CD1c-positive myeloid dendritic cell (primary cell): ENCODE measurements at regions not wholly inside any gene's neighbourhood (a gene's known extent, or its start where the extent isn't known, plus 50 kb on each side); places are given as distances from the start of the nearest gene placed in this dataset.
A peak's percentile ranks its signal among the peaks of the same experiment; 100 is the strongest.

Experiments
- DNase-seq: peaks from one replicate; pipeline ENCODE4 v3.0.0-alpha.2; 2016; ENCODE audit errors: extremely low spot score

DNA sequence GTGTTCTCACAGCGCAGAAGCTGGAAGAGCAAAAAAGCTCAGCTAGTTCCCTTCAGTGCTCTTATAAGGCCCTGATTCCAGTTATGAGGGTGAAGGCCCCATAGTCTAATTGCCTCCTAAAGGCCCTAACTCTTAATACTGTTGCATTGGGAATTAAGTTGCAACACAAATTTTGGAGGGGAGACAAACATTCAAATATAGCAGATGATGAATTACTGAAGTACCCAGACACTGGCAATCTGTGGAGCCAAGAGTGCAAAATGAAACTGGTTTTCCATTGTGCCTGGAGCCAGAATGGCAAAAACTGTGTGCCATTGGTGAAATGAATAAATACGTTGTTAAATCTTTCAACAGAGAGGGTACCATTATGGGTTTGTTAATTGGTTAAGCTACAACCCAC, 356.0 kb downstream of the PPARGC1A start:
- no peak for DNase-seq

DNA sequence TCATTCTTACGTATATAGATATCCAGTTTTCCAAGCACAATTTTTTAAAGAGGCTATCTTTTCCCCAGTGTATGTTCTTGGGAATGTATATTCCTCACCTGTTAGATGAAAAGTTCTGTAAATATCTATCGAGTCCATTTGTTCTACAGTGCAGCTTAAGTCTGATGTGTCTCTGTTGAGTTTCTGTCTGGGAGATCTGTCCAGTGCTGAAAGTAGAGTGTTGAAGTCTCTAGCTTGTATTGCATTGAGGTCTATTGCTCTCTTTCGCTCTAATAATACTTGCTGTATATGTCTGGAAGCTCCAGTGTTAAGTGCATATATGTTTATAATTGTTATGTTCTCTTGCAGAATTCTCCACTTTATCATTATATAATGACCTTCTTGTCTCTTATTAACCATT, 373.1 kb downstream of the PPARGC1A start:
- no peak for DNase-seq

DNA sequence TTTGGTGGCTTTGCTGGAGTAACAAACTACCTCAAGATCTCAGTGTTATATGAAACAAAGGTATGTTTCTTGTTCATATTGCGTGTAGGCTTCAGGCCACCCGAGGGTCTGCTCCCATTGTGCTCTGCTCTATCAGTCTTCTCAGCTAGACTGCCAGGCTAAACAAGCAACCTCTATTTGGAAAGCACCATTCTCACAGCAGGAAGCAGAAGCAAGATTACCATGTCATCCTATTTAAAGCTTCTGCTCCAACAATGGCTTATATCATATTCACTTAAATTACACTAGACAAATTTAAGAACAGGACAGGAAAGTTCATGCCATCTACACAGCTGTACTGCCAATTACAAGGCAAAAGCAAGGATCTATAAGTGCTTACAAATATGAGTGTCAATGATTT, 385.8 kb downstream of the PPARGC1A start:
- no peak for DNase-seq

DNA sequence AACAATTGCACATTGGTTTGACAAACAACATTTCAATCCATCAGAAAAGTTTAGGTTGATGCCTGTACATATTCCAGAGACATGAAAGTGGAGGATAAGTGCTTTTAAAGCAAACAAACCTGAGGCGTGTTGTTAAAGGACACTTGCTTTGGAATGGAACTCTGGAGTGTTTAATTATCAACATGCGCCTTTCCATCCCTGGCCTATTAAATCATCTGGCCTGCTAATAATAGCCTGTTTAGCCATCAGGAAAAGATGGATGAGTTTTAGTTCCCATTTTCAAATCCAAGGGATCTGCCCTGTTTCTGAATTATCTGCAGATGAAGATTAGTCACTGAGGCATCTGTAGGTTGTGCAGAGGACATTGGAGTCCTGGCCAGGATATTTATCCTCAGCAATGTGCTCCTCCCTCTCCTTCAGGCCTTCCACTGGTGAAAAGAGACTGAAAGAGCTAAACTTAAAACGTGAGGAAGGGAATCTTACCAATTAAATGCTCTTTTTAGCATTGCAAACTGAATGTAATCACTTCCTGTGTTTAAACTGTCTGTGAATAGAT, 388.9 kb downstream of the PPARGC1A start:
- DNase-seq, result no peak

DNA sequence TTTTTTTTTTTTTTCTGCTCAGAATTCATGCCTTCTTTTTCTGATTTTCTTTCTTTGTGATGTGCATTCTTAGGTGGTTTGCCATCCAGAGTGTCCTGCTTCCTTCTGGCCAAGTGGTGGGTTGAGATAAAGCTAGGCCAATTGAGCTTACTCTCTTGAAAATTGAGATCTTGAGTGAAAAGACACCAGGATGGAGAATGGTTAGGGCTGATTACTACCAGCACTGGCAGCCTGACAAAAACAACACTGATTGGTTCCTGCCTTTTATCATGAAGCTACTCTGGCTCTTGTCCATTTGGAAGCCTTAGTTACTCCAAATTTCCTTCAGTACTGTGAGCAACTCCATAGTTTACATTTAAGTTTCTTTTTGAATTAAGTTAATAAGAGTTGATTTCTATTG, 404.0 kb downstream of the PPARGC1A start:
- no peak for DNase-seq

DNA sequence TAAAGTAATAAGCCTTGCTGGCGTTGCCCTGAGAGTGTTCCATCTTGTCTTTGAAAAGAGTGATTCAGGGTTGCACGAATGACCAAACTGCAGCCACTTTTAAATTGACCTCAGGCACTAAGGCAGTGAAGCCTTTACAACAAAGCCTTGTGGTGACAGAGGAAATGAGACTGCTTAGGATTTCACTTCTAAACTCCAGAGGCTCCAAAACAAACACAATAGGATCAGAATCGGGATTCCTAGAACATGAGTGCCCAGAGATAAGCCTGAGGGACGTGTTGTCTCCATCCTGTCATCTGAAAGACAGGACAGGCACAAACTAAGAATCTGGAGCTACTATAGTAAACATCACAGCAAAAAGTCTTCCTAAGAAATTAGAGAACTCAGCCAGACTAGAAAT, 405.2 kb downstream of the PPARGC1A start:
- no peak for DNase-seq

DNA sequence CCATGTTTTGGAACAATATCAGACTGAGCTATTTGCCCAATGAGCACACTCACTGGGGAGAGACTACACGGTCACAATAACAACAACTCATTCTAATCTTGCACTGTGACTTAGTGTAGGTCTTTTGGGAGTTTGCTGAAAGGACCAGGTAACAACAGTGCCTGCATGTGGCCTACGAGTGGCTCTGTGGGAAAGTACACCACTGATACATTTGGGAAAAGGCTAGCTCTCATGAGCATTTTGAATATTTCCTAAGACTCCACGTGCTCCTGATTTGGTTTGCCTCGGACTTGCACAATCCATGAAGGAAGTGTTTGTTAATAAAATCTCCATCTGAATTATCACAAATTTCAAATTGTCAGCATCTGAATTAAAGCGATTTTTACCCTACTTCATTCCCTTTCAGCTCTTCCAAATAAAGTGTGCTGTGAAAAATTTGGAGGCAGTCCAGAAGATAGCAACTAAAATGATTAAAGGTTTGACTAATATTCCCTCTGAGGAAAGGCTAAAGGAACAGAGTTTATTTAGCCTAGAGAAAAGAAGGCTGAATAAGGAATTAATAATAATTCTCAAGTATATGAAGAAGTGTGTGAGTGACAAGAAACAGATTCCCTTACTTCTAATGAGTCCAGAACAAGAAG, 406.4 kb downstream of the PPARGC1A start:
- no peak for DNase-seq

DNA sequence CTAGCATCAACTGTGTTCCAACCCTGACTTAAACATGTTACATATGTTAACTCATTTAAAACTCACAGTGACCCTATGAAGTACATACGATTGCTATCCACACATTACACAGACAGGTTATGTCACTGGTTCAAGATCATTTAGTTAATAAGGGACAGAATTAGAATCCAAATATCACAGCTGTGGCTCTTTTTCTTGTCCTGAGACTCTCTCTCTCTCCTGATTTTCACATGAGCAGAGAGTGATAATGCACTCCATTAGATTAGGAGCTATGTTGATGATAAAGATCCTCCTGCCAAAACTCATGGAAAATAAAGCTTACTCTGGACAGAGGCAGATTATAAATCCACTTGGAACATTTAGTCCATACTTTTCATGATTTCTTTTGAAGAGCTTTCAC, 408.3 kb downstream of the PPARGC1A start:
- no peak for DNase-seq

DNA sequence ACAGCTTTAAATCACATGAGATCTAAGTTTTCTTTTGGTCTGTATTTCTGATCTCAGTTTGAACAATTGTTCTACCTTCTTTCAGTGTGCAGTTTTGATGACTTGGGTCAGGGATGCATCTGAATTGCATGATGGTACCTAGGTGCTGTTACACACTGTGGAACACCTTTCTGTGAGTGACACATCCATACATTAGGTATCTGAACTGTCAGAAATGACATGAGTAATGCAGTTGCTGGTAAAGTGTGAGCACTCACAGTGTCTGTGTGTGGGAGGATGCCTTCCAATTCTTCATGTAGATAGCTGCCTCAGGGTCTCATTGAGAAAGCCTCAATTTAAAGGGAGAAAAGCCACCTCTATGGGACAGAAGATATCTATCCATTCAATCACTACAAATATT, 411.9 kb downstream of the PPARGC1A start:
- no peak for DNase-seq

DNA sequence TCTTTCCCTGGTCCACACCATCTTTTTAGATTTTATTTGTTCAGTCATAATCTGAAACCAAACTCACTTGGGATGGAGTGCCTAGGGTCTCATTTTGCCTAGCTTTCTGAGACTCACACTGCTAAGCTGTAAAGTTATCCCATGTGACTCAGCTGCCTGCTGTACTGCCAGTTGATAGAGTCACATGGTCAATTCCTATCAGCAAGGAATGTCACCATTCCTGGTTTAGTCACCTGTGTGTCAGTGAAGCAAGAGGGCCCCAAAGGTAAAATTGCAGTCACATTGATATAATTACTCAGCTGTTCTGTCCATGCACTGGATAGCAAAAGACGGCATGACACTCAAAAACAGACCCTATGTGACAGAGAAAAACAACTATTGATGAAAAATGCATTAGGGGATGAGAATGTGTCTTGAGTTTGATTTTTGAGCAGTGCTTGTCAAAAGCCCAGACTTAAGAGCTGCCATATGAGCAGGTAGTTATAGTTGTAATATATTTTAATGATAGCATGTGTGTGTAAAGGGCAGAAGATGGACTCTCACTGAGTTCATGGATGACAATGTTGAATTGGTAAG, 413.2 kb downstream of the PPARGC1A start:
- DNase-seq, result no peak

DNA sequence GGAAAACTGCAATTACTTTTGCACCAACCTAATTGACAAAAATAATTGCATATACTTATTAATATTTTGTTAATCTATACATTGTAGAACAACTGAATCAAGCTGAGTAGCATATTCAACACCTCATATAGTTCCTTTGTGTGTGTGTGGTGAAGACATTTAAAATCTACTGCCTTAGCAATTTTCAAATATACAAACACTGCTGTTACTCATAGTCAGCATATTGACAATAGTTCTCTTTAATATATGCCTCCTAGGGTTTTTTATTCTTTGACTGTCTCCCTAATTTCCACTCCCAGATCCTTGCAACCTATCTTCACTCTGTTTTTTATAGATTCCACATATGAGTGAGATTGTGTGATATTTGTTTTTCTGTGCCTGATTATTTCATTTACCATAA, 426.8 kb downstream of the PPARGC1A start:
- no peak for DNase-seq

DNA sequence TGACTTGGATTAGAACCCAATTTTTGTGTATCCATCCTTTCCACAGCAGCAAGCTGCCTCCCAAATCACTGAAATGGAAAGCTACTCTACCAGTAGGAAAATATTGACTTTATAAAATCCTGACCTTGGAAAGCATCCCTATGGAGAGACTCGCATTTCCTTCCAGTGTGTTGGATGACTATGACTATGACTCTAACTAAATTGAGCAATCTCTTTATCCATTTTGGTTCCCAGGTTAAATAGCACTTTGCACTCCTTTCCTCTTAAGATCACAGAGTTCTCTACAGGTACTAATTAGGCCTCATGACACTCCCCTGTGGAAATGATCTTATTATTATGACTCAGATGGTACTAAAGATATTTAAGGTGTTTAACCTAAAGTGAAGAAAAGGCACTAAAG, 431.8 kb downstream of the PPARGC1A start:
- DNase-seq, result no peak

DNA sequence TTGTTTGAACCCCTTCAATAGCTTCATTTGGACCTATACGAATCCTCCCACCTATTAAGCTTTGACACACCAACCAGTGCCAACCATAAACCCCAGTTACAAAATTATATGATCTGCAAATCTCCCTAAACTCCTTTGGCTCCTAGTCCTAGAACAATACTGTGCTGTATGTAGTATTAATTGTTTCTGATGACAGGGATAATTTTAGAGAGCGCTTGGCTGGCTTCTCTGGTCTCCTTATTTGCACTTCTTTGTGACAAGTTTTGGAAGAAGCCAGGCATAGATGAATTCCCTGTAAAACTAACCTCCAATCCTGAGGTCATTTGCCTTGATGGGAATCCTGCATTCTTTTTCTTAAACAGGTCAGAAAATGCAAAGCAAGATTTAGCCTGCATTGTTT, 433.0 kb downstream of the PPARGC1A start:
- no peak for DNase-seq

DNA sequence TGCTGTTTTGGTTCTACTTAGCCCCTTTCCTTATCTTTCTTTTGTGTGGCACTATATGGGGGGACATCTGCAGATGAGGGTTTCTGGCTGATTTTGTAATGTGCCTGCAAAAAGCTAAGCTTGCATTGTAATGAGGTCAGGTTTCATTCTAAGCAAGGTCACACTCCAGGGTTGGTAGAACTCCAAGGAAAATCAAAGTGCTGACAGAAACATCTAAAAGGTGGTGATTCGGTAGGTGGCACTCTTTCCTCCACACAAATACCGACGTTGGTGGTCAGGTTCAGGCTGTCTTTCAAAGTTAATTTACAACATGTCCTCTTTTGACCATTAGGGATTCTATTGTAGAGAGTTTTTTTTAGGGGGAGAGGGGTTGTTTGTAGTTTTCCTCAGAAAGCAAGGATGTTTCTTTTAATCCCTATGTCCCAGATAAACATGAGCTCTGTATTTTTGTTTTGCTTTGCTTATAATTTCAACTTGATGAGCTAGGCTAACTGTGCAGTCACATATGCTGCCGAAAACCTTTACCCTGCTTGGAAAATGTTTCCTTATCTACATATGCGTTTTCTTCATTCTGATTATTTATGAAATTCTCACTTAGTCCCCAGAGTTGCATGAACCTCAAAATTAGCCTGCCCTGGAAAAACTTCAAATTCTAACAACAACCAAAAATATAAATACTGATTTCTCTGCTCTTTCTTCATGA, 434.2 kb downstream of the PPARGC1A start:
- no peak for DNase-seq

DNA sequence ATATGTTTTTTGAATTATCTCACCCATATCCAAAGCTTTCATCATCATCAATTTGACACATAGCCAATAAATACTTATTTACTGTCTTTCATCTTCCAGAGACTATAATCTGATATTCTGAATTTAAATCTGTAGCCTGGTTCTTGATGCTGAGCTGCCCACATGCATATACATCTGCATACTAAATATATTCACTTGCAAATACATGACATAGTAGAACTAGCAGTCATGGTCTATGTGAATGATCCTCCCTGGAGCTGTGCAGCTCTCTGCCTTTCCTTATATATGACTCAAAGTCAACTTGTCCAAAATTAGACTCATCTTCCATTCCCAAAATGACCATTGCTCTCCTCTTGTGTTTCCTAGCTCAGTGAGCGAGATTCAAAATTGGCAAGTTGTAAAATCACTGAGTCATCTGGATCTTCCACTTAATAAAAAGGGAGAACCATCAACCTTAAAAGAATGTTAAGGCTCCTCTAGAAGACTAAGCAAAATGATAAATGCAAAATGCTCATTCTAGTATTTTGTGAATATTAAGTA, 448.2 kb downstream of the PPARGC1A start:
- no peak for DNase-seq

DNA sequence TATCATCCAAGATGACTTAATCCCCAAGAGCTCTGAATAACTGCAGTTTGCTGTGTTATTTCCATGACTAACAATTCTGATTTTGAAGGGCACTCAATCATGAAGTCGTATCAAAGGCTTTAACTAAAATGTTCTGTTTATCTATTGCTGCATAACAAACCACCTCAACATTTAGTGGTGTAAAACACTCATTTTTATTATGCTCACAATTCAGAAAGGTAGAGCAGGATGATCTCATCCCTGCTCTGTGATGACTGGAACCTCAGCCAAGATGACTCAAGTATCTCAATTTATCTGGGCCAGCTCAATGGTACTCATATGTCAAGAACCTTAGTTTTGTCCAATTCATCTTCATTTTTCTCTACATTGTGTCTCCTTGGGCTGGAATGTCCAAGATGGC, 451.1 kb downstream of the PPARGC1A start:
- no peak for DNase-seq

DNA sequence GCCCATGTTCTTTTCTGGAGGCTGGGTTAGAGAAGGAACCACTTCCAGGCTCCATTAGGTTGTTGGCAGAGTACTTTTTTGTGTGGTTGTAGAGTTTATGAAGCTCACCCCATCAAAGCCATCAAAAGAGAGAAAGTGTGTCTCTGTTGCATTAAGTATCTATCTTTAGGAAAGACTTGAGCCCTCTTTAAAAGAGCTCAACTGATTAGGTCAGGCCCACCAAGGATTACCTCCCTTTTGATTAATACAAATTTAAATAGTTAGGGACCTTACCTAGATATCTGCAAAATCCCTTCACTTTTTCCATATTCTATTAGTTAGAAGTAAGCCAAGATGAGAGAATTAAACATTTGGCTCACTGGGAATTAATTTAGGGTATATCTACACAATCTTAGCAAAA, 460.4 kb downstream of the PPARGC1A start:
- no peak for DNase-seq

DNA sequence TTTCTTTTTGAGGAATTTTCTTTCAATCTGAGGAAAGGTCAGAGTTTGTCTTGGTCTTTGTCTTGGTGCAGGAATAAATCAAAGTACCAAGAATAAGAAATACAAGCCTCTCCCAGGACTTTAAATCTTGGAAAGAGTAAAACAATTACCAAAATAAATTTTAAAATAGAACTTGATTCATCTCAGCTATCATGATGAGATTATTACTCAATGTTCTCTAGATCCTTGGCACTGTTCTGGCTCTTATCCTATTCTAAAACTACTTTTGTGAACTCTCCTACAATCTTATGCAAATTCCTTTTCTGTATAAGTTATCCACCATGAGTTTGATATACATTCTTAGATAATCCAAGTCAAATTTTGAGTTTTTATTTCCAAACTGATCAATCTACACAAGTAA, 464.3 kb downstream of the PPARGC1A start:
- DNase-seq, result no peak

DNA sequence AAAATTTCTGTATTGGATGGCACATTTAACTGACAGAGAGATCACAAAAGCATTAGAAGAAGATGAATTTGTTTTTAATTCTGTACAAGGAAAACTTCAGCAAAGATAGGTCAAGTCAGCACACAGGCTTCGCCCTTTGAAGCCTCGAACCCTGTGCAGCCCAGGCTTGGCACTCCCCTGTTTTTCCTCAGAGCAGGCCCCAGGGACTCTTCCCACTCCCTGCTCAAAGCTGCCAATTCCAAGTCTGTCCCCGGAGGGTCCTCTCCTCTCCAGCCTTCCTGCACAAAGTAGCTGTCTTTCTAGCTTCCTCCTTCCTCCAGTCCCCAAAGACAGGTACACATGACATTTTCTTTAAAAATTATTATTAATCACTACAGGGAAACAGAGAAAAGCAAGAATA, 466.3 kb downstream of the PPARGC1A start:
- no peak for DNase-seq

DNA sequence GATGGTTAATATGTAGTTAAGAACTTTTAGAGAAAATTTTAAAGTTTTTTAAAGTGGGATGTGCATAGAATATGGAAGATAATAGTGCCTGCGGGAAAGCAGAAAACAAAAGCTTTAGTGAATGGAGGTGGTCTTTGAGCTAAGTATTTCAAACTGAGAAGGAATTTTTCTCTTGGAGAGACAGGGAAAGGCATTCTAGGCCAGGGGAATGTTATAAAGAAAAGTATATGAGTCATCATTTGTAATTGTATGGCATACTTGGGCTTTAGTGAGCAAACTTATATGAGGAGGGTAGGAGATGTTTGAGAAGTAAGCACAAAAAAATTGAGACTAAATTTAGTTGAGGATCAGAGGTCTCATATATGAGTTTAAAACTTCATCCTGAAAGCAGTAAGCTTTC, 467.0 kb downstream of the PPARGC1A start:
- no peak for DNase-seq

DNA sequence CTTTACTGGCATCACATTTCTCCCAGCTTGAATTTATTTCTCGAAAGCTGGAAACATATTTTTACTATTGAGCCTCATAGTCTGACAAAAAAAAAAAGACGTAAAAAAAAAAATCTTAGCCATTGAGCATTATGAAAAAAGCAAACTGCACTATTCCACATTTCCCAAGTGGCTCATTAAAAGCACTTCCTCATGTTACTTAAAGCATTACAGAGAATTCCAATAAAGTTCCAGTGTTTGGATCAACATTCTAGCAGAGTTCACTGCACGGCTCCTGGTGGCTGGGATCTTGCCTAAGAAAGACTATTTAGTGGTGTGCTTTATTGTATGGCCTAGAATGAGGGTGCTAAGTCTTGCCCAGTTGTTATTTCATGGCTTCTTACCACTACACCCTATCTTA, 476.2 kb downstream of the PPARGC1A start:
- DNase-seq, result no peak

DNA sequence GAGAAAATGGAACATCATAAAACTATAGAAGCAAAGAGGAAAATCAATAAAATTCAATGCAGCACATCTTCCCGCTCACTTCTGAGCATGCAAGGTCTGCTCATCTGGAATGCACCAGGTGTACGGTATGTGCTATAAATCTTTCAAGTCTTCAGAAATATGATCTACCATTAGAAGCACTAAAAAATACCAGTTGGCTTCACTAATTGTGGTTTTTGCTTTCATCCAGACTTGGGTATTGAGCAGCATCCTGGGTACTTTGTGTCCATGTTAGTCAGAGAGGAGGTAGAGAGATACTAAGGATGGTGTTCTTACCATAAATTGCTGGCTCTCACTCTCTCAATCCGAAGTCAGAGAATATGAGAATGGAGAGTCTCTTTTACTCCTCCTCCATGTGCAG, 477.1 kb downstream of the PPARGC1A start:
- DNase-seq, result no peak

DNA sequence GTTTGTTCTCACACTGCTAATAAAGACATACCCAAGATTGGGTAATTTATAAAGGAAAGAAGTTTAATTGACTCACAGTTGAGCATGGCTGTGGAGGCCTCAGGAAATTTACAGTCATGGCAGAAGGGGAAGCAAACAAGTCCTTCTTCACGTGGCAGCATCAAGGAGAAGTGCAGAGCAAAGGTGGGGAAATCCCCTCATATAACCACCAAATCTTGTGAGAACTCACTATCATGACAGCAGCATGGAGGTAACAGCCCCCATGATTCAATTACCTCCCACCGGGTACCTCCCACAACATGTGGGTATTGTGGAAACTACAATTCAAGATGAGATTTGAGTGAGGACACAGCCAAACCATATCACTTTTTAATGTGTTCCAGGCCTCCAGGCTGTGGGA, 480.9 kb downstream of the PPARGC1A start:
- peak; percentile 6 for DNase-seq
